ENCODE measurements at regions not wholly inside any gene's neighbourhood (a gene's known extent, or its start where the extent isn't known, plus 50 kb on each side); places are given as distances from the start of the nearest gene placed in this dataset.

- CTCF ChIA-PET (ENCODE audit: low intra/inter-chr PET ratio): no interaction called here
- no peak overlapping the region for H3K9ac ChIP-seq (ENCODE audit: insufficient read depth in 1 of 2, low read depth in 2 of 2, low read length in 2 of 2)
- H3K9me1 ChIP-seq (ENCODE audit: control insufficient read depth, insufficient read depth, low read length): no peaks in the 10 kb centered on the region
- POLR2A ChIA-PET: no interaction called here
- no peaks in the 10 kb centered on the region for H3K36me3 ChIP-seq (ENCODE audit: control insufficient read depth, insufficient read depth, low read length)
- no peaks in the 10 kb centered on the region for H3K79me2 ChIP-seq (ENCODE audit: control insufficient read depth, insufficient read depth, low read length)
- TF ChIP-seq POLR3A (IDR thresholded peaks at IDR 0.05; ENCODE audit: borderline replicate concordance, extremely low read depth, insufficient read depth, insufficient read length): no peak
- TF ChIP-seq POU5F1 (IDR thresholded peaks at IDR 0.05; ENCODE audit: borderline replicate concordance, low read depth, low read length, partially characterized antibody): no peak
- no peak for TF ChIP-seq ZNF316 (IDR thresholded peaks at IDR 0.05)
- TF ChIP-seq PHB (CRISPR knock-in tag; IDR thresholded peaks at IDR 0.05): no peak
- no peak for TF ChIP-seq XRCC4 (IDR thresholded peaks at IDR 0.05; ENCODE audit: extremely low read depth, insufficient read depth, insufficient read length)
- no peak for TF ChIP-seq TAF1 (IDR thresholded peaks at IDR 0.05; ENCODE audit: control insufficient read depth, extremely low read depth, insufficient read depth, low read length, severe bottlenecking)
- no peak for TF ChIP-seq ZBTB5 (IDR thresholded peaks at IDR 0.05)
- TF ChIP-seq SNRNP70 (optimal IDR thresholded peaks at IDR 0.05; ENCODE audit: low read depth, low read length): no peak
- no peak for TF ChIP-seq CREB1 (IDR thresholded peaks at IDR 0.05)
- TF ChIP-seq CREB1 (CRISPR knock-in tag; IDR thresholded peaks at IDR 0.05): no peak
- TF ChIP-seq JUND (IDR thresholded peaks at IDR 0.05; ENCODE audit: borderline replicate concordance, low read depth, low read length): no peak
- no peak for TF ChIP-seq JUND (tag; IDR thresholded peaks at IDR 0.05; ENCODE audit: borderline replicate concordance, low read depth, low read length)
- TF ChIP-seq NFXL1 (CRISPR knock-in tag; IDR thresholded peaks at IDR 0.05): no peak
- no peak for TF ChIP-seq ZNF780A (CRISPR knock-in tag; IDR thresholded peaks at IDR 0.05)
- TF ChIP-seq ERF (CRISPR knock-in tag; IDR thresholded peaks at IDR 0.05): no peak
- TF ChIP-seq ZNF740 (CRISPR knock-in tag; IDR thresholded peaks at IDR 0.05): no peak
- TF ChIP-seq ZNF740 (tag; IDR thresholded peaks at IDR 0.05): no peak
- no peak for TF ChIP-seq RAD21 (CRISPR knock-in tag; conservative IDR thresholded peaks at IDR 0.05 in 1 of 2, IDR thresholded peaks at IDR 0.05 in 1 of 2)
- no peak for TF ChIP-seq RBM17 (IDR thresholded peaks at IDR 0.05; ENCODE audit: borderline replicate concordance, low read depth, low read length)
- no peaks in the 10 kb centered on the region for H3K4me1 ChIP-seq (replicated peaks in 1 of 2; ENCODE audit: control insufficient read depth in 2 of 2, insufficient read depth in 2 of 2, low read length in 2 of 2)
- ATAC-seq (no peak), FAIRE-seq (no peak), DNase-seq (ENCODE audit: extremely low read depth in 1 of 4, low spot score in 3 of 4) (no peak)
- H3K4me3 ChIP-seq: no peak overlapping the region
- no peak overlapping the region for H3K27ac ChIP-seq (ENCODE audit: extremely low read depth, low read depth, low read length)
- intact Hi-C loops (cut with micrococcal nuclease): no loop called here
- H3K9me3 ChIP-seq (replicated peaks; ENCODE audit: control insufficient read depth, insufficient read depth, low read depth, low read length): no peaks in the 10 kb centered on the region
- no TSS peak for BruUV-seq (replicated peaks)
- H4K20me1 ChIP-seq (replicated peaks; ENCODE audit: control insufficient read depth, insufficient read depth, low read length): no peaks in the 10 kb centered on the region
- H3K4me2 ChIP-seq (ENCODE audit: insufficient read depth, low read length): no peak overlapping the region
- no peaks in the 10 kb centered on the region for H3K27me3 ChIP-seq (ENCODE audit: control insufficient read depth in 2 of 2, insufficient read depth in 2 of 2, low read length in 2 of 2)
- in situ Hi-C loops (cut with MboI): no loop called here
- H2AFZ ChIP-seq (ENCODE audit: low read depth, low read length): no peak overlapping the region
- WGBS (ENCODE audit: insufficient coverage, low coverage, missing lambda C conversion rate): 4% methylated on average over 1 of the region's 1 CpG
Measured at GRCh38 chr5:32961059-32961415, 249.9 kb downstream of the NPR3 start.
